ENCODE measurements at regions not wholly inside any gene's neighbourhood (a gene's known extent, or its start where the extent isn't known, plus 50 kb on each side); places are given as distances from the start of the nearest gene placed in this dataset.

- H4K8ac ChIP-seq (ENCODE audit: low read depth, low read length) = peak overlapping the region; percentile 17
- peak overlapping the region; percentile 18 for H2AK5ac ChIP-seq (ENCODE audit: low read length)
- H4K91ac ChIP-seq (ENCODE audit: low read depth, low read length) = no peak overlapping the region
- H3K14ac ChIP-seq (ENCODE audit: low read length) = no peak overlapping the region
- H2BK12ac ChIP-seq (ENCODE audit: low read length) = peak overlapping the region; percentile 65
- H4K12ac ChIP-seq (ENCODE audit: low read depth, low read length) = no peak overlapping the region
- no peak overlapping the region for H2BK120ac ChIP-seq (ENCODE audit: insufficient read depth, low read length, poor library complexity)
- H3K36me3 ChIP-seq (ENCODE audit: control insufficient read depth in 1 of 2, insufficient read depth in 2 of 2, low read length in 2 of 2) = no peaks in the 10 kb centered on the region
- H3K18ac ChIP-seq (ENCODE audit: low read length) = peak overlapping the region; percentile 27
- no peaks in the 10 kb centered on the region for H3K27me3 ChIP-seq (ENCODE audit: insufficient read depth, low read length)
- H3K9ac ChIP-seq (ENCODE audit: low read length) = no peak overlapping the region
- no peak overlapping the region for H3K4me2 ChIP-seq (ENCODE audit: low read length)
- peaks cover 11 to 18% of the 10 kb centered on the region in 2 experiments for H3K4me1 ChIP-seq (ENCODE audit: control insufficient read depth in 1 of 2, insufficient read depth in 2 of 2, low read length in 2 of 2)
- H3K4ac ChIP-seq (ENCODE audit: low read depth, low read length) = no peak overlapping the region
- no peak for DNase-seq
- no peak overlapping the region for H3K27ac ChIP-seq (ENCODE audit: low read depth, low read length)
- no peak overlapping the region for H3K4me3 ChIP-seq (ENCODE audit: low read depth, low read length)
- H3K9me3 ChIP-seq (ENCODE audit: insufficient read depth, low read depth, low read length) = no peaks in the 10 kb centered on the region
- peaks cover 26% of the 10 kb centered on the region for H3K79me1 ChIP-seq (ENCODE audit: low read length)
- H3K79me2 ChIP-seq (ENCODE audit: control insufficient read depth, insufficient read depth, low read length, poor library complexity) = peaks cover 12% of the 10 kb centered on the region
- WGBS (ENCODE audit: extremely low coverage, insufficient coverage, insufficient read length) = no CpG with 5 or more reads among the region's 10 CpGs
- H2AFZ ChIP-seq (ENCODE audit: insufficient read depth, low read length, poor library complexity) = no peak overlapping the region
- H2BK5ac ChIP-seq (ENCODE audit: low read depth, low read length, poor library complexity) = no peak overlapping the region
- H3K23ac ChIP-seq (ENCODE audit: low read length) = no peak overlapping the region
Observed at GRCh38 chr14:73789989-73790581, 61.5 kb upstream of the PTGR2 start.

GRCh38 chr14:73788701-73789551 is 62.7 kb upstream of the PTGR2 start:
- no peak overlapping the region for H3K14ac ChIP-seq (ENCODE audit: low read length)
- H3K9me3 ChIP-seq (ENCODE audit: insufficient read depth, low read depth, low read length) = no peaks in the 10 kb centered on the region
- H3K4me2 ChIP-seq (ENCODE audit: low read length) = no peak overlapping the region
- H3K27ac ChIP-seq (ENCODE audit: low read depth, low read length) = no peak overlapping the region
- H3K4me1 ChIP-seq (ENCODE audit: control insufficient read depth in 1 of 2, insufficient read depth in 2 of 2, low read length in 2 of 2) = peaks cover 18 to 25% of the 10 kb centered on the region in 2 experiments
- no peak overlapping the region for H4K8ac ChIP-seq (ENCODE audit: low read depth, low read length)
- no peak overlapping the region for H3K23ac ChIP-seq (ENCODE audit: low read length)
- no peak overlapping the region for H2BK120ac ChIP-seq (ENCODE audit: insufficient read depth, low read length, poor library complexity)
- H2BK12ac ChIP-seq (ENCODE audit: low read length) = no peak overlapping the region
- DNase-seq = no peak
- H2BK5ac ChIP-seq (ENCODE audit: low read depth, low read length, poor library complexity) = no peak overlapping the region
- H3K4me3 ChIP-seq (ENCODE audit: low read depth, low read length) = no peak overlapping the region
- no CpG with 5 or more reads among the region's 6 CpGs for WGBS (ENCODE audit: extremely low coverage, insufficient coverage, insufficient read length)
- H3K4ac ChIP-seq (ENCODE audit: low read depth, low read length) = no peak overlapping the region
- H3K27me3 ChIP-seq (ENCODE audit: insufficient read depth, low read length) = no peaks in the 10 kb centered on the region
- no peak overlapping the region for H3K18ac ChIP-seq (ENCODE audit: low read length)
- H2AFZ ChIP-seq (ENCODE audit: insufficient read depth, low read length, poor library complexity) = no peak overlapping the region
- no peak overlapping the region for H4K12ac ChIP-seq (ENCODE audit: low read depth, low read length)
- H3K9ac ChIP-seq (ENCODE audit: low read length) = no peak overlapping the region
- peaks cover 16% of the 10 kb centered on the region for H3K79me2 ChIP-seq (ENCODE audit: control insufficient read depth, insufficient read depth, low read length, poor library complexity)
- no peak overlapping the region for H2AK5ac ChIP-seq (ENCODE audit: low read length)
- peaks cover 33% of the 10 kb centered on the region for H3K79me1 ChIP-seq (ENCODE audit: low read length)
- no peaks in the 10 kb centered on the region for H3K36me3 ChIP-seq (ENCODE audit: control insufficient read depth in 1 of 2, insufficient read depth in 2 of 2, low read length in 2 of 2)
- H4K91ac ChIP-seq (ENCODE audit: low read depth, low read length) = no peak overlapping the region

- no peak for DNase-seq
- Histone ChIP-seq H2AK5ac (ENCODE audit: low read length) (no peak overlapping the region), H3K27me3 (ENCODE audit: insufficient read depth, low read length) (no peaks in the 10 kb centered on the region), H3K4me1 (ENCODE audit: control insufficient read depth in 1 of 2, insufficient read depth in 2 of 2, low read length in 2 of 2) (peaks cover 24 to 31% of the 10 kb centered on the region in 2 experiments), H2BK12ac (ENCODE audit: low read length) (no peak overlapping the region), H3K79me2 (ENCODE audit: control insufficient read depth, insufficient read depth, low read length, poor library complexity) (peaks cover 16% of the 10 kb centered on the region), H3K14ac (ENCODE audit: low read length) (no peak overlapping the region), H3K18ac (ENCODE audit: low read length) (no peak overlapping the region), H2BK120ac (ENCODE audit: insufficient read depth, low read length, poor library complexity) (no peak overlapping the region), H3K79me1 (ENCODE audit: low read length) (peaks cover 36% of the 10 kb centered on the region), H3K9me3 (ENCODE audit: insufficient read depth, low read depth, low read length) (no peaks in the 10 kb centered on the region), H3K36me3 (ENCODE audit: control insufficient read depth in 1 of 2, insufficient read depth in 2 of 2, low read length in 2 of 2) (no peaks in the 10 kb centered on the region), H2AFZ (ENCODE audit: insufficient read depth, low read length, poor library complexity) (no peak overlapping the region), H3K9ac (ENCODE audit: low read length) (no peak overlapping the region), H3K23ac (ENCODE audit: low read length) (no peak overlapping the region), H4K8ac (ENCODE audit: low read depth, low read length) (no peak overlapping the region), H2BK5ac (ENCODE audit: low read depth, low read length, poor library complexity) (no peak overlapping the region), H3K27ac (ENCODE audit: low read depth, low read length) (no peak overlapping the region), H4K12ac (ENCODE audit: low read depth, low read length) (no peak overlapping the region), H4K91ac (ENCODE audit: low read depth, low read length) (no peak overlapping the region), H3K4me3 (ENCODE audit: low read depth, low read length) (no peak overlapping the region), H3K4me2 (ENCODE audit: low read length) (no peak overlapping the region), H3K4ac (ENCODE audit: low read depth, low read length) (no peak overlapping the region)
- no CpG with 5 or more reads among the region's 4 CpGs for WGBS (ENCODE audit: extremely low coverage, insufficient coverage, insufficient read length)
Observed at GRCh38 chr14:73788317-73788598, 63.4 kb upstream of the PTGR2 start.

- Histone ChIP-seq H3K9ac (ENCODE audit: low read length) (peak overlapping the region; percentile 79), H3K14ac (ENCODE audit: low read length) (peak overlapping the region; percentile 97), H4K8ac (ENCODE audit: low read depth, low read length) (peak overlapping the region; percentile 97), H3K18ac (ENCODE audit: low read length) (peak overlapping the region; percentile 95), H3K36me3 (ENCODE audit: control insufficient read depth in 1 of 2, insufficient read depth in 2 of 2, low read length in 2 of 2) (no peaks in the 10 kb centered on the region), H2BK120ac (ENCODE audit: insufficient read depth, low read length, poor library complexity) (peak overlapping the region; percentile 95), H2AFZ (ENCODE audit: insufficient read depth, low read length, poor library complexity) (peak overlapping the region; percentile 85), H3K79me1 (ENCODE audit: low read length) (peaks cover 39% of the 10 kb centered on the region), H2BK12ac (ENCODE audit: low read length) (peak overlapping the region; percentile 85), H3K27ac (ENCODE audit: low read depth, low read length) (peak overlapping the region; percentile 94), H3K23ac (ENCODE audit: low read length) (no peak overlapping the region), H3K4me3 (ENCODE audit: low read depth, low read length) (peak overlapping the region; percentile 85), H3K9me3 (ENCODE audit: insufficient read depth, low read depth, low read length) (no peaks in the 10 kb centered on the region), H3K27me3 (ENCODE audit: insufficient read depth, low read length) (no peaks in the 10 kb centered on the region), H4K12ac (ENCODE audit: low read depth, low read length) (peak overlapping the region; percentile 96), H4K91ac (ENCODE audit: low read depth, low read length) (peak overlapping the region; percentile 98), H2AK5ac (ENCODE audit: low read length) (peak overlapping the region; percentile 80), H2BK5ac (ENCODE audit: low read depth, low read length, poor library complexity) (peak overlapping the region; percentile 94), H3K4ac (ENCODE audit: low read depth, low read length) (peak overlapping the region; percentile 94), H3K79me2 (ENCODE audit: control insufficient read depth, insufficient read depth, low read length, poor library complexity) (peaks cover 18% of the 10 kb centered on the region), H3K4me1 (ENCODE audit: control insufficient read depth in 1 of 2, insufficient read depth in 2 of 2, low read length in 2 of 2) (peaks cover 28 to 36% of the 10 kb centered on the region in 2 experiments), H3K4me2 (ENCODE audit: low read length) (peak overlapping the region; percentile 89)
- peak in 1 of 2 donors; percentile 16 for DNase-seq
- WGBS (ENCODE audit: extremely low coverage, insufficient coverage, insufficient read length) = no CpG with 5 or more reads among the region's 17 CpGs
Observed at GRCh38 chr14:73787486-73788316, 63.9 kb upstream of the PTGR2 start.

Data from trophoblast cell (in vitro differentiated cells and primary cell).